HepG2 (cell line): ENCODE measurements at regions not wholly inside any gene's neighbourhood (a gene's known extent, or its start where the extent isn't known, plus 50 kb on each side); places are given as distances from the start of the nearest gene placed in this dataset.

ENCODE experiments used
- ASH2L ChIP-seq: fragments of 300-600, 200-600 bp; sonication (generic); IDR thresholded peaks from 2 replicates; pipeline ENCODE4 v1.7.0; 2017; ENCODE audit warnings: low read depth, mild to moderate bottlenecking, moderate library complexity, mixed read lengths, low read length; ENCODE audit not compliant: insufficient read length
- ERF ChIP-seq: IDR thresholded peaks from 2 replicates; pipeline ENCODE4 v1.6.1; 2018; ENCODE audit warnings: missing biosample characterization, missing genetic modification reagents
- GABPB1 ChIP-seq: IDR thresholded peaks from 2 replicates; pipeline ENCODE4 v1.6.1; 2016; ENCODE audit warnings: mild to moderate bottlenecking, missing genetic modification reagents, moderate library complexity, missing compliant biosample characterization
- HMG20A ChIP-seq: IDR thresholded peaks from 2 replicates; pipeline ENCODE4 v1.6.1; 2016; ENCODE audit warnings: borderline replicate concordance
- KMT2A ChIP-seq: sonication (generic); formaldehyde crosslinking; IDR thresholded peaks from 2 replicates; pipeline ENCODE4 v1.4.0; 2020; ENCODE audit warnings: missing genetic modification reagents
- ZNF138 ChIP-seq: sonication (generic); formaldehyde crosslinking; IDR thresholded peaks from 2 replicates; pipeline ENCODE4 v1.5.0; 2020; ENCODE audit warnings: mild to moderate bottlenecking, low read depth, missing genetic modification reagents
- ZNF660 ChIP-seq: sonication (generic); formaldehyde crosslinking; IDR thresholded peaks from 2 replicates; pipeline ENCODE4 v1.5.1; 2020; ENCODE audit warnings: mild to moderate bottlenecking, low read depth, missing genetic modification reagents, borderline replicate concordance
- ZNF772 ChIP-seq: sonication (generic); formaldehyde crosslinking; IDR thresholded peaks from 2 replicates; pipeline ENCODE4 v1.5.0; 2020; ENCODE audit warnings: mild to moderate bottlenecking, missing genetic modification reagents
- ZNF790 ChIP-seq: sonication (generic); formaldehyde crosslinking; IDR thresholded peaks from 2 replicates; pipeline ENCODE4 v1.8.0; 2022; ENCODE audit warnings: missing genetic modification reagents, mild to moderate bottlenecking, borderline replicate concordance

GRCh38 chr11:29261831-29262230 is 755.0 kb downstream of the KCNA4 start:
- TF ChIP-seq ZNF790 (CRISPR knock-in tag) (no peak), ZNF138 (CRISPR knock-in tag) (no peak), HMG20A (CRISPR knock-in tag) (no peak), GABPB1 (no peak), KMT2A (CRISPR knock-in tag) (no peak), ZNF772 (CRISPR knock-in tag) (no peak), ZNF660 (CRISPR knock-in tag) (no peak), ERF (CRISPR knock-in tag) (no peak), ASH2L (no peak)
